WTC11 (cell line): ENCODE measurements at regions not wholly inside any gene's neighbourhood (a gene's known extent, or its start where the extent isn't known, plus 50 kb on each side); places are given as distances from the start of the nearest gene placed in this dataset.

Experiments used
- ATAC-seq: fragments of 200-7000 bp; cut with Tn5 transposase; 2 replicates; pipeline ENCODE4 v1.10.0; 2021; ENCODE audit warnings: mild to moderate bottlenecking, moderate library complexity
- CTCF ChIA-PET: fragments of 300-600 bp; sonication (Branson Sonifier 250); formaldehyde crosslinking; loops from one replicate; lab custom pipeline; 2021; ENCODE audit warnings: antibody characterized with exemption; lab: Charles Lee
- POLR2A ChIA-PET: fragments of 350-600 bp; sonication (Branson Sonifier 250); formaldehyde crosslinking; loops from one replicate; lab custom pipeline; 2021; ENCODE audit warnings: antibody characterized with exemption; lab: Charles Lee
- DNase-seq: peaks from one replicate; pipeline ENCODE4 v3.0.0; 2021; ENCODE audit warnings: low spot score
- H3K27ac Mint-ChIP-seq: 2 replicates; pipeline ENCODE4 v1.8.0; 2021; ENCODE audit warnings: mixed read lengths
- H3K27me3 Mint-ChIP-seq: 2 replicates; pipeline ENCODE4 v1.8.0; 2021; ENCODE audit warnings: low read depth, mild to moderate bottlenecking, moderate library complexity, mixed read lengths
- H3K36me3 Mint-ChIP-seq: 2 replicates; pipeline ENCODE4 v1.8.0; 2021; ENCODE audit warnings: mixed read lengths
- H3K4me1 Mint-ChIP-seq: 2 replicates; pipeline ENCODE4 v1.8.0; 2022; ENCODE audit warnings: mixed read lengths
- H3K4me3 Mint-ChIP-seq: 2 replicates; pipeline ENCODE4 v1.8.0; 2021; ENCODE audit warnings: mild to moderate bottlenecking, moderate library complexity, mixed read lengths
- H3K9me3 Mint-ChIP-seq: 2 replicates; pipeline ENCODE4 v1.8.0; 2021; ENCODE audit warnings: mixed read lengths
- EMX1 ChIP-seq: fragments of 250-450 bp; sonication (Bioruptor Pico); IDR thresholded peaks from 2 replicates; pipeline ENCODE4 v1.8.0; 2021; ENCODE audit warnings: mild to moderate bottlenecking
- FOXJ3 ChIP-seq: sonication (generic); formaldehyde crosslinking; IDR thresholded peaks from 2 replicates; pipeline ENCODE4 v1.9.0; 2021; ENCODE audit warnings: missing genetic modification reagents, mild to moderate bottlenecking, borderline replicate concordance
- FOXP1 ChIP-seq: sonication (generic); formaldehyde crosslinking; IDR thresholded peaks from 2 replicates; pipeline ENCODE4 v1.8.0; 2022; ENCODE audit warnings: missing genetic modification reagents, mild to moderate bottlenecking, moderate library complexity, borderline replicate concordance
- MXD4 ChIP-seq: fragments of 250-450 bp; sonication (Bioruptor Pico); IDR thresholded peaks from 2 replicates; pipeline ENCODE4 v1.8.0; 2021; ENCODE audit warnings: mild to moderate bottlenecking, moderate library complexity, borderline replicate concordance
- MYBL2 ChIP-seq: sonication (generic); formaldehyde crosslinking; IDR thresholded peaks from 2 replicates; pipeline ENCODE4 v1.8.1; 2023; ENCODE audit warnings: mild to moderate bottlenecking, moderate library complexity, missing genetic modification reagents
- NR1H2 ChIP-seq: sonication (generic); formaldehyde crosslinking; IDR thresholded peaks from 2 replicates; pipeline ENCODE4 v1.9.0; 2021; ENCODE audit warnings: mild to moderate bottlenecking, moderate library complexity, missing genetic modification reagents
- PRRX2 ChIP-seq: fragments of 250-450 bp; sonication (Bioruptor Pico); IDR thresholded peaks from 2 replicates; pipeline ENCODE4 v1.8.0; 2021; ENCODE audit warnings: mild to moderate bottlenecking
- RORB ChIP-seq: fragments of 250-450 bp; sonication (Bioruptor Pico); IDR thresholded peaks from 2 replicates; pipeline ENCODE4 v1.9.0; 2021; ENCODE audit warnings: mild to moderate bottlenecking
- ZNF121 ChIP-seq: sonication (generic); formaldehyde crosslinking; IDR thresholded peaks from 2 replicates; pipeline ENCODE4 v1.8.0; 2023; ENCODE audit warnings: missing genetic modification reagents
- TF ChIP-seq, protein P1 (sequence below): sonication (generic); formaldehyde crosslinking; IDR thresholded peaks from 2 replicates; pipeline ENCODE4 v1.8.0; 2023; ENCODE audit warnings: missing genetic modification reagents, mild to moderate bottlenecking, borderline replicate concordance
- TF ChIP-seq, protein P2 (sequence below): sonication (generic); formaldehyde crosslinking; IDR thresholded peaks from 2 replicates; pipeline ENCODE4 v1.8.0; 2022; ENCODE audit warnings: missing genetic modification reagents
- TF ChIP-seq, protein P3 (sequence below): fragments of 200-600 bp; IDR thresholded peaks from 2 replicates; pipeline ENCODE4 v1.8.0; 2022; ENCODE audit warnings: antibody characterized with exemption
- TF ChIP-seq, protein P4 (sequence below): fragments of 250-450 bp; sonication (Bioruptor Pico); conservative IDR thresholded peaks from 2 replicates; pipeline ENCODE4 v1.9.0; 2021; ENCODE audit warnings: mild to moderate bottlenecking
- TF ChIP-seq, protein P5 (sequence below): sonication (generic); formaldehyde crosslinking; IDR thresholded peaks from 2 replicates; pipeline ENCODE4 v1.8.1; 2022; ENCODE audit warnings: low read depth, mild to moderate bottlenecking, moderate library complexity, missing genetic modification reagents, borderline replicate concordance

DNA sequence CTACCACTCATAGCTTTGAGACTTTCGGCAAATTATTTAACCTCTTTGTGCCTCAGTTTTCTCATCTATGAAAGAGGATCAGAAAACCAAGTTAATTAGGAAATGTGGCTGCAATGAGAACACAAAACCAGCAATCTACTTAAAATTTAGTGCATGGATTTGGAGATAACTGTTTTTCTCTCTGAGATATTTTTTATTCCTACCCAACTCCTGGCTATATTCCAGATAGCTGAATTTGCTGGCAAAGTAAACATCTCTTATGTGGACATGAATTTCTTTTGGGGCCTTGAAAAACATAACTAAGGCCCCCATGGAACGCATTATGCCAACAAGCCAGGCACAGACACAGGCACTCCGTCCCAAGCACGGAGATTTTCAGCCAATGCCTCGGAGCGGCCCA is 53.4 kb upstream of the FOXN3 start:
- ChIA-PET CTCF (no interaction called here), POLR2A (no interaction called here)
- Mint-ChIP-seq H3K4me1 (peaks cover 28% of the 10 kb centered on the region), H3K4me3 (no peak overlapping the region), H3K27me3 (no peaks in the 10 kb centered on the region), H3K27ac (peak overlapping the region; percentile 50; the same call in 1 of the 2 replicates), H3K36me3 (peaks cover 20% of the 10 kb centered on the region), H3K9me3 (peaks cover 7% of the 10 kb centered on the region; the same call in 1 of the 2 replicates)
- ATAC-seq: no peak
- DNase-seq: no peak
- TF ChIP-seq PRRX2 (CRISPR knock-in tag): no peak

DNA sequence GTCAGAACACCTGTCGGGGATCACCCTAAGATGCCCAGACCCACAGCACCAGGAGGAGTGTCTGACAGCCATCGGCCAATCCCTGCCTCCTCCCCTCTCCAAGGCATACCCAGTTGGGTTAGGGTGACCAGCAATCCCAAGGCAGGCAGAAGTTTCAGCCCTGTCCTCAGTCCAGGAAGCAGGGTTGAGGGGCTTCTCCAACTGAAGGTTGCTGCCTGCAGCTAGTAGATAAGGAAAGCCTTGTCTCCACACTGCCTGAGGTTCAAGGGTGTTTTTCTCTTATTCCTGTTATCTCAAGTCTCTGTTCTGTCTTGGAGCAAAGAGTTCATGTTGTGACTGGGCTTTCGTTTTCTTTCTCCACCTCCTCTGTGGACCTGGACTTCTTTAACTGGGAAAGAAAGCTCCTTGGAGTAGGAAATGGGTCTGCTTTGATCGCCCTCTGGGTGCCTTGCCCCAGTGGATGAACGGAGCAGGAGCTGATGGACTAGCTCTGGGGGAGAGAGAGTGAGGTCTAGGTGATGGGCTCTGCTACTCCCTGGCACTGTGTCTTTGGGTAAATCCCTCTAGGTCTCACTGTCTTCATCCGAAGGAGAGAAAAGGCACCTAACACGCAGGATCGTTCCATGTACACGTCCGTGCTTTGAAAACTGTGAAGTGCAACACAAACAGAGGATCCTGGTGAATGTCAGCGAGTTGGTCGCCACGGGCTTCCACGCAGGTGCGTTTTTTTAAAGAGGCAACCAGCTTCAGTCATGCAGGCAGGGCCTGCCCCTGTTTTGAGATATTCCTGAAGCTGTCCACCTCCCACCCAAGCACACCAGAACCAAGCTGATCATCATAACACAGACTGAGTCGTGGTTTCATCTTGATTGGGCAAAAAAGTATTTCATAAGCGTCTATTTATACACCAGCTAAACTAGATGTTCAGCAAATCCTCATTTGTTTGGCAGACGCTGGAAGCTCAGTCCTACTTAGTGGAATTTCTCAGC is 52.5 kb upstream of the FOXN3 start:
- ChIA-PET CTCF (interaction anchor here (1.0 kb wide), 1 partner anchor 12 kb away, joined by 3 read pairs; no protein-coding TSS in a partner anchor), POLR2A (no interaction called here)
- peaks cover 27% of the 10 kb centered on the region for H3K36me3 Mint-ChIP-seq
- peaks cover 7% of the 10 kb centered on the region; the same call in 1 of the 2 replicates for H3K9me3 Mint-ChIP-seq
- TF ChIP-seq, protein P1, sequence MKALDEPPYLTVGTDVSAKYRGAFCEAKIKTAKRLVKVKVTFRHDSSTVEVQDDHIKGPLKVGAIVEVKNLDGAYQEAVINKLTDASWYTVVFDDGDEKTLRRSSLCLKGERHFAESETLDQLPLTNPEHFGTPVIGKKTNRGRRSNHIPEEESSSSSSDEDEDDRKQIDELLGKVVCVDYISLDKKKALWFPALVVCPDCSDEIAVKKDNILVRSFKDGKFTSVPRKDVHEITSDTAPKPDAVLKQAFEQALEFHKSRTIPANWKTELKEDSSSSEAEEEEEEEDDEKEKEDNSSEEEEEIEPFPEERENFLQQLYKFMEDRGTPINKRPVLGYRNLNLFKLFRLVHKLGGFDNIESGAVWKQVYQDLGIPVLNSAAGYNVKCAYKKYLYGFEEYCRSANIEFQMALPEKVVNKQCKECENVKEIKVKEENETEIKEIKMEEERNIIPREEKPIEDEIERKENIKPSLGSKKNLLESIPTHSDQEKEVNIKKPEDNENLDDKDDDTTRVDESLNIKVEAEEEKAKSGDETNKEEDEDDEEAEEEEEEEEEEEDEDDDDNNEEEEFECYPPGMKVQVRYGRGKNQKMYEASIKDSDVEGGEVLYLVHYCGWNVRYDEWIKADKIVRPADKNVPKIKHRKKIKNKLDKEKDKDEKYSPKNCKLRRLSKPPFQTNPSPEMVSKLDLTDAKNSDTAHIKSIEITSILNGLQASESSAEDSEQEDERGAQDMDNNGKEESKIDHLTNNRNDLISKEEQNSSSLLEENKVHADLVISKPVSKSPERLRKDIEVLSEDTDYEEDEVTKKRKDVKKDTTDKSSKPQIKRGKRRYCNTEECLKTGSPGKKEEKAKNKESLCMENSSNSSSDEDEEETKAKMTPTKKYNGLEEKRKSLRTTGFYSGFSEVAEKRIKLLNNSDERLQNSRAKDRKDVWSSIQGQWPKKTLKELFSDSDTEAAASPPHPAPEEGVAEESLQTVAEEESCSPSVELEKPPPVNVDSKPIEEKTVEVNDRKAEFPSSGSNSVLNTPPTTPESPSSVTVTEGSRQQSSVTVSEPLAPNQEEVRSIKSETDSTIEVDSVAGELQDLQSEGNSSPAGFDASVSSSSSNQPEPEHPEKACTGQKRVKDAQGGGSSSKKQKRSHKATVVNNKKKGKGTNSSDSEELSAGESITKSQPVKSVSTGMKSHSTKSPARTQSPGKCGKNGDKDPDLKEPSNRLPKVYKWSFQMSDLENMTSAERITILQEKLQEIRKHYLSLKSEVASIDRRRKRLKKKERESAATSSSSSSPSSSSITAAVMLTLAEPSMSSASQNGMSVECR (CRISPR knock-in tag): no peak
- no peak for TF ChIP-seq RORB (CRISPR knock-in tag)
- TF ChIP-seq, protein P2, sequence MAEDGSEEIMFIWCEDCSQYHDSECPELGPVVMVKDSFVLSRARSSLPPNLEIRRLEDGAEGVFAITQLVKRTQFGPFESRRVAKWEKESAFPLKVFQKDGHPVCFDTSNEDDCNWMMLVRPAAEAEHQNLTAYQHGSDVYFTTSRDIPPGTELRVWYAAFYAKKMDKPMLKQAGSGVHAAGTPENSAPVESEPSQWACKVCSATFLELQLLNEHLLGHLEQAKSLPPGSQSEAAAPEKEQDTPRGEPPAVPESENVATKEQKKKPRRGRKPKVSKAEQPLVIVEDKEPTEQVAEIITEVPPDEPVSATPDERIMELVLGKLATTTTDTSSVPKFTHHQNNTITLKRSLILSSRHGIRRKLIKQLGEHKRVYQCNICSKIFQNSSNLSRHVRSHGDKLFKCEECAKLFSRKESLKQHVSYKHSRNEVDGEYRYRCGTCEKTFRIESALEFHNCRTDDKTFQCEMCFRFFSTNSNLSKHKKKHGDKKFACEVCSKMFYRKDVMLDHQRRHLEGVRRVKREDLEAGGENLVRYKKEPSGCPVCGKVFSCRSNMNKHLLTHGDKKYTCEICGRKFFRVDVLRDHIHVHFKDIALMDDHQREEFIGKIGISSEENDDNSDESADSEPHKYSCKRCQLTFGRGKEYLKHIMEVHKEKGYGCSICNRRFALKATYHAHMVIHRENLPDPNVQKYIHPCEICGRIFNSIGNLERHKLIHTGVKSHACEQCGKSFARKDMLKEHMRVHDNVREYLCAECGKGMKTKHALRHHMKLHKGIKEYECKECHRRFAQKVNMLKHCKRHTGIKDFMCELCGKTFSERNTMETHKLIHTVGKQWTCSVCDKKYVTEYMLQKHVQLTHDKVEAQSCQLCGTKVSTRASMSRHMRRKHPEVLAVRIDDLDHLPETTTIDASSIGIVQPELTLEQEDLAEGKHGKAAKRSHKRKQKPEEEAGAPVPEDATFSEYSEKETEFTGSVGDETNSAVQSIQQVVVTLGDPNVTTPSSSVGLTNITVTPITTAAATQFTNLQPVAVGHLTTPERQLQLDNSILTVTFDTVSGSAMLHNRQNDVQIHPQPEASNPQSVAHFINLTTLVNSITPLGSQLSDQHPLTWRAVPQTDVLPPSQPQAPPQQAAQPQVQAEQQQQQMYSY (CRISPR knock-in tag): no peak
- no peak for TF ChIP-seq ZNF121 (CRISPR knock-in tag)
- TF ChIP-seq, protein P3, sequence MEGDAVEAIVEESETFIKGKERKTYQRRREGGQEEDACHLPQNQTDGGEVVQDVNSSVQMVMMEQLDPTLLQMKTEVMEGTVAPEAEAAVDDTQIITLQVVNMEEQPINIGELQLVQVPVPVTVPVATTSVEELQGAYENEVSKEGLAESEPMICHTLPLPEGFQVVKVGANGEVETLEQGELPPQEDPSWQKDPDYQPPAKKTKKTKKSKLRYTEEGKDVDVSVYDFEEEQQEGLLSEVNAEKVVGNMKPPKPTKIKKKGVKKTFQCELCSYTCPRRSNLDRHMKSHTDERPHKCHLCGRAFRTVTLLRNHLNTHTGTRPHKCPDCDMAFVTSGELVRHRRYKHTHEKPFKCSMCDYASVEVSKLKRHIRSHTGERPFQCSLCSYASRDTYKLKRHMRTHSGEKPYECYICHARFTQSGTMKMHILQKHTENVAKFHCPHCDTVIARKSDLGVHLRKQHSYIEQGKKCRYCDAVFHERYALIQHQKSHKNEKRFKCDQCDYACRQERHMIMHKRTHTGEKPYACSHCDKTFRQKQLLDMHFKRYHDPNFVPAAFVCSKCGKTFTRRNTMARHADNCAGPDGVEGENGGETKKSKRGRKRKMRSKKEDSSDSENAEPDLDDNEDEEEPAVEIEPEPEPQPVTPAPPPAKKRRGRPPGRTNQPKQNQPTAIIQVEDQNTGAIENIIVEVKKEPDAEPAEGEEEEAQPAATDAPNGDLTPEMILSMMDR: no peak
- no peak for TF ChIP-seq FOXP1
- no peak for TF ChIP-seq EMX1 (CRISPR knock-in tag)
- TF ChIP-seq FOXJ3 (CRISPR knock-in tag): no peak
- TF ChIP-seq MYBL2: no peak
- TF ChIP-seq, protein P4, sequence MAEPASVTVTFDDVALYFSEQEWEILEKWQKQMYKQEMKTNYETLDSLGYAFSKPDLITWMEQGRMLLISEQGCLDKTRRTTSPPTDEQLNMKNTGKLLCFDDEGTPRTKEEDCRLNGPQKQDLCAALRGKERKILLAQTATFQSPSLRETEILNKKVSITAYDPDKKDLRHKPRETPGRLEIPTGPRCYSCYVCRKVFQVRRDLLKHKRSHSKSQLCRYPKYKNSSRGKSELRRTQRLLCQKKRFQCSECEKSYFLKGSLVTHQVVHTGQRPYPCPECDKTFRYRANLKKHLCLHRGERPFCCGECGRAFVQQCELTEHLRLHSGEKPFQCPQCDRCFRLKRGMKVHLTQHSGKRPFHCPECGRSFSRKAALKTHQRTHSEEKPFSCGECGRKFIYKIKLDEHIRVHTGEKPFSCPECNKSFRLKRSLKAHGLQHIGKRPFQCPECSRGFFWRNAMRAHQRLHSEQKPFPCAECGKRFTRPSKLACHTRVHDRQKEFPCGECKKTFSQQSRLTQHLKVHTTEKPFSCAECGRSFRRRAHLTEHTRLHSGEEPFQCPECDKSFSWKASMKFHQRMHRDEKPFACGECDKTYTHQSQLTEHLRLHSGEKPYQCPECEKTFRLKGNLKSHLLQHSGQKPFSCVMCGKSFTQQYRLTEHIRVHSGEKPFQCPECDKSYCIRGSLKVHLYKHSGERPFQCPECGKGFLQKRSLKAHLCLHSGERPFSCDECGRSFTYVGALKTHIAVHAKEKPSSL: no peak
- TF ChIP-seq NR1H2 (CRISPR knock-in tag): no peak
- TF ChIP-seq, protein P5, sequence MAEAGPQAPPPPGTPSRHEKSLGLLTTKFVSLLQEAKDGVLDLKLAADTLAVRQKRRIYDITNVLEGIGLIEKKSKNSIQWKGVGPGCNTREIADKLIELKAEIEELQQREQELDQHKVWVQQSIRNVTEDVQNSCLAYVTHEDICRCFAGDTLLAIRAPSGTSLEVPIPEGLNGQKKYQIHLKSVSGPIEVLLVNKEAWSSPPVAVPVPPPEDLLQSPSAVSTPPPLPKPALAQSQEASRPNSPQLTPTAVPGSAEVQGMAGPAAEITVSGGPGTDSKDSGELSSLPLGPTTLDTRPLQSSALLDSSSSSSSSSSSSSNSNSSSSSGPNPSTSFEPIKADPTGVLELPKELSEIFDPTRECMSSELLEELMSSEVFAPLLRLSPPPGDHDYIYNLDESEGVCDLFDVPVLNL (CRISPR knock-in tag): no peak
- no peak for TF ChIP-seq MXD4
- H3K4me1 Mint-ChIP-seq: peaks cover 28% of the 10 kb centered on the region
- no peak overlapping the region for H3K4me3 Mint-ChIP-seq
- ATAC-seq: no peak
- H3K27ac Mint-ChIP-seq: peak overlapping the region; percentile 86
- no peak for DNase-seq
- no peaks in the 10 kb centered on the region for H3K27me3 Mint-ChIP-seq
